Smooth muscle cell (in vitro differentiated cells): ENCODE measurements at regions not wholly inside any gene's neighbourhood (a gene's known extent, or its start where the extent isn't known, plus 50 kb on each side); places are given as distances from the start of the nearest gene placed in this dataset.

Source experiments
- DNase-seq: peaks from one replicate; lab custom pipeline; 2025; ENCODE audit not compliant: unreplicated experiment; lab: John Stamatoyannopoulos, UW
- H2AFZ ChIP-seq: fragments of 200-600 bp; sonication (generic); 2 replicates; pipeline ENCODE4 v1.6.0; 2016; ENCODE audit warnings: antibody characterized with exemption, low read depth, mild to moderate bottlenecking
- H3F3A ChIP-seq: fragments of 200-600 bp; sonication (generic); 2 replicates; pipeline ENCODE4 v1.6.0; 2017; ENCODE audit warnings: antibody characterized with exemption, low read depth
- H3K27ac ChIP-seq: fragments of 200-600 bp; sonication (generic); 2 replicates; pipeline ENCODE4 v1.5.1; 2016; ENCODE audit warnings: low read depth, mild to moderate bottlenecking
- H3K27me3 ChIP-seq: fragments of 200-600 bp; sonication (generic); 2 replicates; pipeline ENCODE4 v1.6.1; 2016; ENCODE audit warnings: low read depth, mild to moderate bottlenecking
- H3K36me3 ChIP-seq: fragments of 200-600 bp; sonication (generic); 2 replicates; pipeline ENCODE4 v1.5.1; 2016; ENCODE audit warnings: low read depth
- H3K4me1 ChIP-seq: fragments of 200-600 bp; sonication (generic); 2 replicates; pipeline ENCODE4 v1.5.1; 2016; ENCODE audit warnings: low read depth
- H3K4me2 ChIP-seq: fragments of 200-600 bp; sonication (generic); 2 replicates; pipeline ENCODE4 v1.6.0; 2016; ENCODE audit warnings: mild to moderate bottlenecking
- H3K4me3 ChIP-seq: fragments of 200-600 bp; sonication (generic); 2 replicates; pipeline ENCODE4 v1.5.1; 2016; ENCODE audit warnings: mild to moderate bottlenecking
- H3K79me2 ChIP-seq: fragments of 200-600 bp; sonication (generic); 2 replicates; pipeline ENCODE4 v1.6.0; 2016; ENCODE audit warnings: low read depth, mild to moderate bottlenecking
- H3K9ac ChIP-seq: fragments of 200-600 bp; sonication (generic); 2 replicates; pipeline ENCODE4 v1.6.0; 2016; ENCODE audit warnings: low read depth
- H3K9me3 ChIP-seq: fragments of 200-600 bp; sonication (generic); replicated peaks from 2 replicates; pipeline ENCODE4 v1.5.1; 2016; ENCODE audit warnings: low read depth
- H4K20me1 ChIP-seq: fragments of 200-600 bp; sonication (generic); 2 replicates; pipeline ENCODE4 v1.6.0; 2016; ENCODE audit warnings: low read depth
- CTCF ChIP-seq: fragments of 200-600 bp; sonication (generic); IDR thresholded peaks from 2 replicates; pipeline ENCODE4 v1.5.1; 2017; ENCODE audit warnings: borderline replicate concordance, mild to moderate bottlenecking, antibody characterized with exemption; ENCODE audit not compliant: insufficient read depth, poor library complexity, severe bottlenecking
- WGBS: methylation state at CpG from one replicate; pipeline ENCODE4 v1.1.7; 2016; ENCODE audit warnings: low lambda C conversion rate; 5-methylcytosine and 5-hydroxymethylcytosine counted together

- Histone ChIP-seq H3K36me3 (no peaks in the 10 kb centered on the region), H3K4me1 (peaks cover 24% of the 10 kb centered on the region), H3K79me2 (no peaks in the 10 kb centered on the region), H3K9ac (no peak overlapping the region), H4K20me1 (no peaks in the 10 kb centered on the region), H3K27me3 (no peaks in the 10 kb centered on the region), H3K27ac (no peak overlapping the region), H3K4me3 (no peak overlapping the region), H3K9me3 (no peaks in the 10 kb centered on the region), H2AFZ (no peak overlapping the region), H3F3A (no peaks in the 10 kb centered on the region), H3K4me2 (peak overlapping the region; percentile 63)
- WGBS: 58% methylated on average over 1 of the region's 1 CpG
- TF ChIP-seq CTCF: no peak
- no peak for DNase-seq
Measured at GRCh38 chr4:104629601-104630000, 134.9 kb upstream of the CXXC4 start.

GRCh38 chr4:104630272-104630671, 135.6 kb upstream of the CXXC4 start:
- no peak for TF ChIP-seq CTCF

GRCh38 chr4:104631000-104631399, 136.3 kb upstream of the CXXC4 start:
- Histone ChIP-seq H3F3A (no peaks in the 10 kb centered on the region), H3K9ac (no peak overlapping the region), H3K4me1 (peaks cover 24% of the 10 kb centered on the region), H3K4me3 (no peak overlapping the region), H3K27ac (no peak overlapping the region), H3K4me2 (peak overlapping the region; percentile 63), H3K9me3 (no peaks in the 10 kb centered on the region), H3K36me3 (no peaks in the 10 kb centered on the region), H2AFZ (no peak overlapping the region), H3K27me3 (no peaks in the 10 kb centered on the region), H3K79me2 (no peaks in the 10 kb centered on the region), H4K20me1 (no peaks in the 10 kb centered on the region)
- WGBS: 97% methylated on average over 1 of the region's 1 CpG
- no peak for DNase-seq
- TF ChIP-seq CTCF: no peak

More at GRCh38 chr4:104630272-104630671, 135.6 kb upstream of the CXXC4 start:
- Histone ChIP-seq H3K36me3 (no peaks in the 10 kb centered on the region), H3K4me1 (peaks cover 24% of the 10 kb centered on the region), H3K4me3 (no peak overlapping the region), H3K79me2 (no peaks in the 10 kb centered on the region), H3K9me3 (no peaks in the 10 kb centered on the region), H3K27me3 (no peaks in the 10 kb centered on the region), H3F3A (no peaks in the 10 kb centered on the region), H2AFZ (no peak overlapping the region), H3K4me2 (peak overlapping the region; percentile 63), H3K9ac (no peak overlapping the region), H4K20me1 (no peaks in the 10 kb centered on the region), H3K27ac (peak overlapping the region; percentile 16)
- WGBS: 42% methylated on average over 1 of the region's 1 CpG
- no peak for DNase-seq

- H3K4me1 ChIP-seq: peaks cover 6% of the 10 kb centered on the region
- no peaks in the 10 kb centered on the region for H4K20me1 ChIP-seq
- TF ChIP-seq CTCF: no peak
- 79% methylated on average over 3 of the region's 3 CpGs for WGBS
- no peak overlapping the region for H3K4me2 ChIP-seq
- no peaks in the 10 kb centered on the region for H3K36me3 ChIP-seq
- DNase-seq: no peak
- H3K27me3 ChIP-seq: peaks cover 10% of the 10 kb centered on the region
- H3K79me2 ChIP-seq: no peaks in the 10 kb centered on the region
- no peak overlapping the region for H3K27ac ChIP-seq
- H3F3A ChIP-seq: no peaks in the 10 kb centered on the region
- H3K9me3 ChIP-seq: no peaks in the 10 kb centered on the region
- H3K9ac ChIP-seq: no peak overlapping the region
- no peak overlapping the region for H2AFZ ChIP-seq
- no peak overlapping the region for H3K4me3 ChIP-seq
Measured at GRCh38 chr4:104641418-104641817, 146.7 kb upstream of the CXXC4 start.
